ENCODE measurements at regions not wholly inside any gene's neighbourhood (a gene's known extent, or its start where the extent isn't known, plus 50 kb on each side); places are given as distances from the start of the nearest gene placed in this dataset.

DNA sequence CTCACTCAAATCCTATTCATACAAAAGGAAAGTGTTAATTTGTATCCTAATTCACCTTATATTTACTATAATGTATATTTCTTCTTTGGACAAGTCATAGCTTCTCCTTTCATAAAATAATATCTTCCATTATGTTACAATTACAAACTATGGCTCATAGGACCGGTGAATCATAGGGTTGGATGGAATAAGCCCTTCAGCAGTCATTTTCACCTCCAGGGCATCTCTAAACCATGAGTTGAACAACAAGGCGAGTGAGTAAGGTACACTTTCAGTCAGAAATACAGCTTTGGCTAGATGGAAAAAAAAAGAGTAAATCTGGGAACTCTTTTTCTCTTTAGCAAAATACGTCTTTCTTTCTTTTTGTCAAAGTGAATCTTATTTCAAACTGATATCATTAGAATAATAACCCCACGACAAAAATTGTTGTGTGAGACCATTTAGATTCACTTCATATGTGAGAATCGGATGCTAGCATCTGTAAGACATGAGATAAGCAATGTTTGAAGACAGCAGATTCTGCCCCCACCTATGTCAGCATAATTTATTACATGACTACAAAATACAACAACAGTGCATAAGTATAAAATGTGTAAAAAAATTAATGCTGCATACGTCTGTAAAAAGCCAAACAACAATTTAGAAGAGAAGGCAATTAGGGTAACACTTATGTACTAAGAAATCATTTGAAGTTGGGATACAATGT is 184.4 kb upstream of the SLC38A2 start:
- Histone ChIP-seq H3K27me3 (ENCODE audit: control insufficient read depth, insufficient read depth, low read length) (no peaks in the 10 kb centered on the region), H3K4me3 (ENCODE audit: low read depth, low read length) (no peak overlapping the region), H3K36me3 (ENCODE audit: control insufficient read depth, insufficient read depth, low read length) (no peaks in the 10 kb centered on the region)
- DNase-seq (ENCODE audit: low read depth) (peak; percentile 99), FAIRE-seq (no peak)
- TF ChIP-seq, protein P1, sequence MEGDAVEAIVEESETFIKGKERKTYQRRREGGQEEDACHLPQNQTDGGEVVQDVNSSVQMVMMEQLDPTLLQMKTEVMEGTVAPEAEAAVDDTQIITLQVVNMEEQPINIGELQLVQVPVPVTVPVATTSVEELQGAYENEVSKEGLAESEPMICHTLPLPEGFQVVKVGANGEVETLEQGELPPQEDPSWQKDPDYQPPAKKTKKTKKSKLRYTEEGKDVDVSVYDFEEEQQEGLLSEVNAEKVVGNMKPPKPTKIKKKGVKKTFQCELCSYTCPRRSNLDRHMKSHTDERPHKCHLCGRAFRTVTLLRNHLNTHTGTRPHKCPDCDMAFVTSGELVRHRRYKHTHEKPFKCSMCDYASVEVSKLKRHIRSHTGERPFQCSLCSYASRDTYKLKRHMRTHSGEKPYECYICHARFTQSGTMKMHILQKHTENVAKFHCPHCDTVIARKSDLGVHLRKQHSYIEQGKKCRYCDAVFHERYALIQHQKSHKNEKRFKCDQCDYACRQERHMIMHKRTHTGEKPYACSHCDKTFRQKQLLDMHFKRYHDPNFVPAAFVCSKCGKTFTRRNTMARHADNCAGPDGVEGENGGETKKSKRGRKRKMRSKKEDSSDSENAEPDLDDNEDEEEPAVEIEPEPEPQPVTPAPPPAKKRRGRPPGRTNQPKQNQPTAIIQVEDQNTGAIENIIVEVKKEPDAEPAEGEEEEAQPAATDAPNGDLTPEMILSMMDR (IDR thresholded peaks at IDR 0.05; ENCODE audit: insufficient read depth, low read length, severe bottlenecking), result no peak

GRCh38 chr12:46556105-46556559 is 183.6 kb upstream of the SLC38A2 start:
- FAIRE-seq (no peak), DNase-seq (ENCODE audit: low read depth) (peak; percentile 95)

GRCh38 chr12:46555406-46555852 is 182.9 kb upstream of the SLC38A2 start:
- TF ChIP-seq, protein P1 (IDR thresholded peaks at IDR 0.05; ENCODE audit: insufficient read depth, low read length, severe bottlenecking), result no peak
- no peak for FAIRE-seq
- H3K4me3 ChIP-seq (ENCODE audit: low read depth, low read length), result no peak overlapping the region

More at GRCh38 chr12:46556105-46556559, 183.6 kb upstream of the SLC38A2 start:
- Histone ChIP-seq H3K4me3 (ENCODE audit: low read depth, low read length) (no peak overlapping the region), H3K36me3 (ENCODE audit: control insufficient read depth, insufficient read depth, low read length) (no peaks in the 10 kb centered on the region), H3K27me3 (ENCODE audit: control insufficient read depth, insufficient read depth, low read length) (no peaks in the 10 kb centered on the region)
- TF ChIP-seq, protein P1 (IDR thresholded peaks at IDR 0.05; ENCODE audit: insufficient read depth, low read length, severe bottlenecking), result no peak

GRCh38 chr12:46554460-46554859 is 181.9 kb upstream of the SLC38A2 start:
- DNase-seq (ENCODE audit: low read depth) (no peak), FAIRE-seq (no peak)
- Histone ChIP-seq H3K36me3 (ENCODE audit: control insufficient read depth, insufficient read depth, low read length) (no peaks in the 10 kb centered on the region), H3K4me3 (ENCODE audit: low read depth, low read length) (no peak overlapping the region), H3K27me3 (ENCODE audit: control insufficient read depth, insufficient read depth, low read length) (no peaks in the 10 kb centered on the region)
- TF ChIP-seq, protein P1 (IDR thresholded peaks at IDR 0.05; ENCODE audit: insufficient read depth, low read length, severe bottlenecking), result no peak

More at GRCh38 chr12:46555406-46555852, 182.9 kb upstream of the SLC38A2 start:
- DNase-seq (ENCODE audit: low read depth), result peak; percentile 84
- no peaks in the 10 kb centered on the region for H3K36me3 ChIP-seq (ENCODE audit: control insufficient read depth, insufficient read depth, low read length)
- H3K27me3 ChIP-seq (ENCODE audit: control insufficient read depth, insufficient read depth, low read length), result no peaks in the 10 kb centered on the region

DNA sequence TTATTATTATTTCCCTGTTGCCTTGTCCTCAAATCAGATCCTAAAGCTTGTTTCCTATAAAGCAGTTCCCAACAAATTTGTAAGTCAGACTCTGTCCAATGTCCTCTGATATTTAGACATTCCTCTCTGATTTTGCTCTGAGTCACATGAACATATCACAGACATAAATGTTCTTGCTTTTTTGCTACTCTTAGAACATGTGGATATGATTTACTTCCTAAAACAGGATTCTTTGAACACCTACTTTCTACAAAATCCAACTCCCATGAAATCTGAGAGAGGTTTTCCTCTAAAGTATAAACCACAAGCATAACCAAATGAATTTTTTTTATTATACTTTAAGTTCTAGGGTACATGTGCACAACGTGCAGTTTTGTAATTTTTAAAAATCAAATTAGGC is 181.3 kb upstream of the SLC38A2 start:
- no peaks in the 10 kb centered on the region for H3K27me3 ChIP-seq (ENCODE audit: control insufficient read depth, insufficient read depth, low read length)
- TF ChIP-seq, protein P1 (IDR thresholded peaks at IDR 0.05; ENCODE audit: insufficient read depth, low read length, severe bottlenecking), result no peak
- no peak overlapping the region for H3K4me3 ChIP-seq (ENCODE audit: low read depth, low read length)
- DNase-seq (ENCODE audit: low read depth) (peak; percentile 47), FAIRE-seq (no peak)
- no peaks in the 10 kb centered on the region for H3K36me3 ChIP-seq (ENCODE audit: control insufficient read depth, insufficient read depth, low read length)

Measured in bronchial epithelial cell (primary cell).